MM.1S (cell line): ENCODE measurements at regions not wholly inside any gene's neighbourhood (a gene's known extent, or its start where the extent isn't known, plus 50 kb on each side); places are given as distances from the start of the nearest gene placed in this dataset.

Source experiments
- DNase-seq: peaks from one replicate; pipeline ENCODE4 v3.0.0-alpha.2; 2015
- H2AFZ ChIP-seq: fragments of 300-600 bp; sonication (generic); 2 replicates; pipeline ENCODE4 v1.6.0; 2016; ENCODE audit warnings: antibody characterized with exemption, low read length
- H3F3A ChIP-seq: fragments of 300-600 bp; sonication (generic); 2 replicates; pipeline ENCODE4 v1.6.1; 2016; ENCODE audit warnings: mild to moderate bottlenecking, antibody characterized with exemption, low read length, moderate library complexity, mixed read lengths; ENCODE audit not compliant: insufficient read depth
- H3K27ac ChIP-seq: fragments of 300-600 bp; sonication (generic); 2 replicates; pipeline ENCODE4 v1.5.1; 2016; ENCODE audit warnings: mild to moderate bottlenecking, low read length
- H3K27me3 ChIP-seq: fragments of 300-600 bp; sonication (generic); replicated peaks from 2 replicates; pipeline ENCODE4 v1.6.0; 2016; ENCODE audit warnings: low read length; ENCODE audit not compliant: insufficient read depth
- H3K36me3 ChIP-seq: fragments of 300-600 bp; sonication (generic); replicated peaks from 2 replicates; pipeline ENCODE4 v1.6.1; 2016; ENCODE audit warnings: mild to moderate bottlenecking, low read length, mixed read lengths; ENCODE audit not compliant: insufficient read depth
- H3K4me1 ChIP-seq: fragments of 300-600 bp; sonication (generic); 2 replicates; pipeline ENCODE4 v1.6.1; 2016; ENCODE audit warnings: low read length, mixed read lengths
- H3K4me2 ChIP-seq: fragments of 300-600 bp; sonication (generic); 2 replicates; pipeline ENCODE4 v1.6.0; 2016; ENCODE audit warnings: low read depth, low read length
- H3K4me3 ChIP-seq: fragments of 300-600 bp; sonication (generic); 2 replicates; pipeline ENCODE4 v1.5.1; 2016; ENCODE audit warnings: low read length, mixed read lengths
- H3K79me2 ChIP-seq: fragments of 300-600 bp; sonication (generic); 2 replicates; pipeline ENCODE4 v1.6.1; 2016; ENCODE audit warnings: mixed run types, low read length, mixed read lengths
- H3K9ac ChIP-seq: fragments of 300-600 bp; sonication (generic); 2 replicates; pipeline ENCODE4 v1.6.1; 2016; ENCODE audit warnings: low read length, mixed read lengths
- H3K9me2 ChIP-seq: fragments of 300-600 bp; sonication (generic); replicated peaks from 2 replicates; pipeline ENCODE4 v1.6.1; 2016; ENCODE audit warnings: mild to moderate bottlenecking, low read length, mixed read lengths; ENCODE audit not compliant: insufficient read depth
- H3K9me3 ChIP-seq: fragments of 300-600 bp; sonication (generic); replicated peaks from 2 replicates; pipeline ENCODE4 v1.6.1; 2016; ENCODE audit warnings: mild to moderate bottlenecking, low read length, mixed read lengths; ENCODE audit not compliant: insufficient read depth
- H4K20me1 ChIP-seq: fragments of 300-600 bp; sonication (generic); 2 replicates; pipeline ENCODE4 v1.6.1; 2016; ENCODE audit warnings: mild to moderate bottlenecking, low read length, moderate library complexity, mixed read lengths; ENCODE audit not compliant: insufficient read depth
- CTCF ChIP-seq: fragments of 300-600 bp; sonication (generic); IDR thresholded peaks from 2 replicates; pipeline ENCODE4 v1.5.1; 2016; ENCODE audit warnings: antibody characterized with exemption, low read length, mixed read lengths
- EZH2 ChIP-seq: fragments of 300-600 bp; sonication (generic); optimal IDR thresholded peaks from 2 replicates; pipeline ENCODE3; 2017; ENCODE audit warnings: low read depth, mild to moderate bottlenecking, antibody characterized with exemption, low read length, mixed read lengths
- EZH2phosphoT487 ChIP-seq: fragments of 300-600 bp; sonication (generic); IDR thresholded peaks from 2 replicates; pipeline ENCODE4 v1.6.1; 2018; ENCODE audit warnings: antibody characterized with exemption, low read length

DNA sequence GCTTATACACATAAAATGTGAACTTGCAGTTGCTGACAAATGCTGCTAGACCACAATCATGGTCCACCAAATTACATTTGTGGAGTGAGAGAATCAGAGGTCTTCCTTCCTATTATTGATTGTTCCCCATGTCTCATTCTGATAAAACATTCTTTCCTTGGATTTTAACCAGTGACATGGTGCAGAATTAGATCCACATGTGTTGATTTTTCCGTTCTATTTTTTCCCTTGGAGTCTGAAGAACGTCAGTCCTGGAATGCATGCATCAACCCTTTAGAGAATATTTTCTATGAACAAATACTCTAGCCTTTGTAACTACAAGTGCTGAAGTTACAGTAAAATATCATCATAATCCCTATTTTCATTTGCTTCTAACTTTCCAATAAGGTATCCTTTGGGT, 170.7 kb upstream of the SPRY4 start:
- H3K4me3 ChIP-seq, result no peak overlapping the region
- no peaks in the 10 kb centered on the region for H3K79me2 ChIP-seq
- H3K27me3 ChIP-seq, result no peaks in the 10 kb centered on the region
- no peak for TF ChIP-seq EZH2phosphoT487
- no peak for TF ChIP-seq EZH2
- no peak for TF ChIP-seq CTCF
- no peaks in the 10 kb centered on the region for H3K36me3 ChIP-seq
- H3K4me1 ChIP-seq, result no peaks in the 10 kb centered on the region
- H3K9me2 ChIP-seq, result no peaks in the 10 kb centered on the region
- H3K9ac ChIP-seq, result no peak overlapping the region
- H3K4me2 ChIP-seq, result no peak overlapping the region
- H3K9me3 ChIP-seq, result no peaks in the 10 kb centered on the region
- H3K27ac ChIP-seq, result no peak overlapping the region
- no peaks in the 10 kb centered on the region for H4K20me1 ChIP-seq
- no peak for DNase-seq
- H3F3A ChIP-seq, result no peaks in the 10 kb centered on the region
- no peak overlapping the region for H2AFZ ChIP-seq

- Histone ChIP-seq H2AFZ (no peak overlapping the region), H3K79me2 (no peaks in the 10 kb centered on the region), H3F3A (no peaks in the 10 kb centered on the region), H3K27ac (no peak overlapping the region), H3K4me3 (no peak overlapping the region), H3K36me3 (no peaks in the 10 kb centered on the region), H3K4me1 (no peaks in the 10 kb centered on the region), H3K4me2 (no peak overlapping the region), H4K20me1 (no peaks in the 10 kb centered on the region), H3K27me3 (no peaks in the 10 kb centered on the region), H3K9me2 (no peaks in the 10 kb centered on the region), H3K9ac (no peak overlapping the region), H3K9me3 (no peaks in the 10 kb centered on the region)
- TF ChIP-seq CTCF (no peak), EZH2phosphoT487 (no peak), EZH2 (no peak)
- DNase-seq, result no peak
Measured at GRCh38 chr5:142493875-142494518, 169.2 kb upstream of the SPRY4 start.

GRCh38 chr5:142492781-142493281, 168.0 kb upstream of the SPRY4 start:
- Histone ChIP-seq H3K4me1 (no peaks in the 10 kb centered on the region), H3K36me3 (no peaks in the 10 kb centered on the region), H3K4me2 (no peak overlapping the region), H3K9me2 (no peaks in the 10 kb centered on the region), H4K20me1 (no peaks in the 10 kb centered on the region), H3K27me3 (no peaks in the 10 kb centered on the region), H3K9me3 (no peaks in the 10 kb centered on the region), H3K79me2 (no peaks in the 10 kb centered on the region), H3K4me3 (no peak overlapping the region), H3K27ac (no peak overlapping the region), H3F3A (no peaks in the 10 kb centered on the region), H3K9ac (no peak overlapping the region), H2AFZ (no peak overlapping the region)
- DNase-seq, result no peak
- TF ChIP-seq EZH2phosphoT487, result no peak
- no peak for TF ChIP-seq EZH2

DNA sequence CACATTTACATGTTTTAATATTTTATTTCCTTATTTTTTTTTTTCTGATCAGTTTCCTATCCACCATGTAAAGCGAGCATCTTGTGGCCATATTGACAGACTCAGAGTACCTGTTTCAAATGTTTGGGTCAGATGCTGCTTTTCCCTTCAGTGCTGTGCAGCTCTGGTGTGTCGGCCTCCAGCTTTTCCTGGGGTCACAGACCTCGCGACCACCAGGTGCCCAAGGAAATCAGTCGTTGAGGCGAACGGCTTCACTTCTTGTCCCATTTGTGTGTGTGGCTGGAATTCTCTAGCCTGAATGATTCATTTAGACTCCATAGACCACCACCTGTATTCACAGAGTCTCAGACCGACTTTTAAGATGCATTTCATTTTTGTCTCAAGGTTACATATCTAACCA, 166.9 kb upstream of the SPRY4 start:
- Histone ChIP-seq H2AFZ (no peak overlapping the region), H3K27ac (no peak overlapping the region), H3K9ac (no peak overlapping the region), H3K27me3 (no peaks in the 10 kb centered on the region), H3K4me2 (no peak overlapping the region), H3K4me3 (no peak overlapping the region), H3K79me2 (no peaks in the 10 kb centered on the region), H3F3A (no peaks in the 10 kb centered on the region), H3K36me3 (no peaks in the 10 kb centered on the region), H3K4me1 (no peaks in the 10 kb centered on the region), H3K9me3 (no peaks in the 10 kb centered on the region), H4K20me1 (no peaks in the 10 kb centered on the region), H3K9me2 (no peaks in the 10 kb centered on the region)
- no peak for DNase-seq
- TF ChIP-seq EZH2phosphoT487 (no peak), EZH2 (no peak), CTCF (no peak)
